ENCODE measurements at regions not wholly inside any gene's neighbourhood (a gene's known extent, or its start where the extent isn't known, plus 50 kb on each side); places are given as distances from the start of the nearest gene placed in this dataset.
"Not testable (repeated sequence)": the region's sequence is repeated elsewhere in the genome, so short reads cannot be mapped to it uniquely, and the experiment has no call there.

DNA sequence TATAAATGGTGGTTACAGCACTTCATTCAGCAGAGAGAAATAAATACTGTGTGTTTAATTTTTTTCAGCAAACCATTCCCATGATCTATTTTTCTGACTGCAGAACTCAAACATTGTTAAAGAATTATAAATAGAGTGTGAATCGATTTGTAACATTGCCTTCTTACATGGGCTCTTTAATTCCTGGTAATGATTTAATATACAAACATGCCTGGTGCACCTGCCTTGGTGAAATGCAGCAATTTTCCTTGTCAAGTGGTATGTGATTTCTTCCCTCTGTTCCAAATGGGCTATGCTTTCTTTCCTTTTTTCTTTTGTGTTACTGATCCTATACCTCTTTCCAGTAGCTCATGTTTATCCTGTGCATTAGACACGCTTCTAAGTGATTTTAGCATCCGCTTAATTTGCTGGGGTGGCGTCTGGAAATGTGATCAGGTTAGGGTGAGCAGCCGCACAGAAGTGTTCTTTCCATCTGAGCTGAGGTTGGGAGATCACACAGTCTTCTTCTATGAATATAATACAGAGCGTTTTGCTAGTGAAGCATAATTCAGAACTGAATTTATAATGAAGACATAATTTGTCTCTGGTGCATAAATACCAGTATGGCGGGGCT, 94.3 kb upstream of the ITGB1 start:
- ChIA-PET CTCF (no interaction called here), POLR2A (ENCODE audit: low non-redundant PET) (no interaction called here)
- DNase-seq (ENCODE audit: low spot score): no peak
- Histone ChIP-seq H3K9me3 (ENCODE audit: low read depth, low read length, poor library complexity, severe bottlenecking) (no peaks in the 10 kb centered on the region), H3K27ac (ENCODE audit: low read depth, low read length, poor library complexity, severe bottlenecking) (no peak overlapping the region), H3K4me1 (ENCODE audit: insufficient read depth, low read length, poor library complexity, severe bottlenecking) (no peaks in the 10 kb centered on the region), H3K36me3 (ENCODE audit: insufficient read depth, low read length, poor library complexity, severe bottlenecking) (no peaks in the 10 kb centered on the region), H3K4me3 (ENCODE audit: low read depth, low read length, poor library complexity, severe bottlenecking) (no peak overlapping the region), H3K27me3 (replicated peaks; ENCODE audit: insufficient read depth, low read depth, low read length, poor library complexity) (no peaks in the 10 kb centered on the region)
- no TSS peak for BruUV-seq (replicated peaks)
- TF ChIP-seq EZH2 (IDR thresholded peaks at IDR 0.05; ENCODE audit: borderline replicate concordance, low read depth, low read length, poor library complexity, severe bottlenecking): no peak
- TF ChIP-seq, protein P1, sequence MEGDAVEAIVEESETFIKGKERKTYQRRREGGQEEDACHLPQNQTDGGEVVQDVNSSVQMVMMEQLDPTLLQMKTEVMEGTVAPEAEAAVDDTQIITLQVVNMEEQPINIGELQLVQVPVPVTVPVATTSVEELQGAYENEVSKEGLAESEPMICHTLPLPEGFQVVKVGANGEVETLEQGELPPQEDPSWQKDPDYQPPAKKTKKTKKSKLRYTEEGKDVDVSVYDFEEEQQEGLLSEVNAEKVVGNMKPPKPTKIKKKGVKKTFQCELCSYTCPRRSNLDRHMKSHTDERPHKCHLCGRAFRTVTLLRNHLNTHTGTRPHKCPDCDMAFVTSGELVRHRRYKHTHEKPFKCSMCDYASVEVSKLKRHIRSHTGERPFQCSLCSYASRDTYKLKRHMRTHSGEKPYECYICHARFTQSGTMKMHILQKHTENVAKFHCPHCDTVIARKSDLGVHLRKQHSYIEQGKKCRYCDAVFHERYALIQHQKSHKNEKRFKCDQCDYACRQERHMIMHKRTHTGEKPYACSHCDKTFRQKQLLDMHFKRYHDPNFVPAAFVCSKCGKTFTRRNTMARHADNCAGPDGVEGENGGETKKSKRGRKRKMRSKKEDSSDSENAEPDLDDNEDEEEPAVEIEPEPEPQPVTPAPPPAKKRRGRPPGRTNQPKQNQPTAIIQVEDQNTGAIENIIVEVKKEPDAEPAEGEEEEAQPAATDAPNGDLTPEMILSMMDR (conservative IDR thresholded peaks at IDR 0.05; ENCODE audit: low read depth, low read length): no peak
- intact Hi-C loops (cut with micrococcal nuclease; ENCODE audit: unreplicated experiment): no loop called here

DNA sequence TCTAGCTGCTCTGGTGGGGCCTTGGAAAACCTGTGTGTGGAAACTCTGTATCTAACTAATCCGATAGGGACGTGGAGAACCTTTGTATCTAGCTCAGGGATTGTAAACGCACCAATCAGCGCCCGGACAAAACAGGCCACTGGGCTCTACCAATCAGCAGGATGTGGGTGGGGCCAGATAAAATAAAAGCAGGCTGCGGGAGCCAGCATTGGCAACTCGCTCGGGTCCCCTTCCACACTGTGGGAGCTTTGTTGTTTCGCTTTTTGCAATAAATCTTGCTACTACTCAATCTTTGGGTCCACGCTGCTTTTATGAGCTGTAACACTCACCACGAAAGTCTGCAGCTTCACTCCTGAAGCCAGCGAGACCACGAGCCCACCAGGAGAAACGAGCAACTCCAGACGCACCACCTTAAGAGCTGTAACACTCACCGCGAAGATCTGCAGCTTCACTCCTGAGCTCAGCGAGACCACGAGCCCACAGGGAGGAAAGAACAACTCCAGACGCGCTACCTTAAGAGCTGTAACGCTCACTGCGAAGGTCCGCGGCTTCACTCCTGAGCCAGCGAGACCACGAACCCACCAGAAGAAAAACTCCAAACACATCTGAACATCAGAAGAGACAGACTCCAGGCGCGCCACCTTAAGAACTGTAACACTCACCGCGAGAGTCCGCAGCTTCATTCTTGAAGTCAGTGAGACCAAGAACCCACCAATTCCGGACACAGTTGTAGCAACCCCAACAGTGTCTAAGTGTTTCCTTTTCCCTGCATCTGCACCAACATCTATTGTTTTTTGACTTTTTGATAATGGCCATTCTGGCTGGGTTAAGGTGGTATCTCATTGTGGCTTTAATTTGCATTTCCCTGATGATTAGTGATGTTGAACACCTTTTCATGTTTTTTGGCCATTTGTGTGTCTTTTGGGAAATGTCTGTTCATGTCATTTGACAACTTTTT, 92.2 kb upstream of the ITGB1 start:
- intact Hi-C loops (cut with micrococcal nuclease; ENCODE audit: unreplicated experiment); CTCF ChIA-PET; H3K4me1 ChIP-seq (ENCODE audit: insufficient read depth, low read length, poor library complexity, severe bottlenecking); DNase-seq (ENCODE audit: low spot score); H3K9me3 ChIP-seq (ENCODE audit: low read depth, low read length, poor library complexity, severe bottlenecking); H3K27ac ChIP-seq (ENCODE audit: low read depth, low read length, poor library complexity, severe bottlenecking); H3K36me3 ChIP-seq (ENCODE audit: insufficient read depth, low read length, poor library complexity, severe bottlenecking); H3K27me3 ChIP-seq (replicated peaks; ENCODE audit: insufficient read depth, low read depth, low read length, poor library complexity): not testable (repeated sequence)
- H3K4me3 ChIP-seq (ENCODE audit: low read depth, low read length, poor library complexity, severe bottlenecking): peak overlapping the region; percentile 24
- TSS peak; percentile 72 for BruUV-seq (replicated peaks)
- POLR2A ChIA-PET (ENCODE audit: low non-redundant PET): interaction anchor here (0.5 kb wide), 1 partner anchor 571 kb away, joined by 3 read pairs; no protein-coding TSS in a partner anchor

DNA sequence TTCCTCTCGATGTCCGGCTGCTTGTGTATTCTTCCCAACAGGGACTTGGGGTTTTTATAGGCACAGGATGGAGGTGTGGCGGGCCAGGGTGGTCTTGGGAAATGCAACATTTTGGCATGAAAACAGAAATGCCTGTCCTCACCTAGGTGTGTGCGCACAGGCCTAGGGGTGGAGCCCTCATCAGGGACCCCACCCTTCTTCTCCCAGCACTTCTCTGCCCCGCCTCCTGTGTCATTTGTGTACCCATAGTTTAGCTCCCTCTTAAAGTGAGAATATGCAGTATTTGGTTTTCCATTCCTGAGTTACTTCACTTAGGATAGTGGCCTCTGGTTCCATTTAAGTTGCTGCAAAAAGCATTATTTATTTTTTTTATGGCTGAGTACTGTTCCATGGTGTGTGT, 90.2 kb upstream of the ITGB1 start:
- no peaks in the 10 kb centered on the region for H3K9me3 ChIP-seq (ENCODE audit: low read depth, low read length, poor library complexity, severe bottlenecking)
- no peaks in the 10 kb centered on the region for H3K36me3 ChIP-seq (ENCODE audit: insufficient read depth, low read length, poor library complexity, severe bottlenecking)
- ChIA-PET POLR2A (ENCODE audit: low non-redundant PET) (no interaction called here), CTCF (no interaction called here)
- H3K27ac ChIP-seq (ENCODE audit: low read depth, low read length, poor library complexity, severe bottlenecking): no peak overlapping the region
- no peak for TF ChIP-seq EZH2 (IDR thresholded peaks at IDR 0.05; ENCODE audit: borderline replicate concordance, low read depth, low read length, poor library complexity, severe bottlenecking)
- no peak overlapping the region for H3K4me3 ChIP-seq (ENCODE audit: low read depth, low read length, poor library complexity, severe bottlenecking)
- no peak for DNase-seq (ENCODE audit: low spot score)
- no peaks in the 10 kb centered on the region for H3K27me3 ChIP-seq (replicated peaks; ENCODE audit: insufficient read depth, low read depth, low read length, poor library complexity)
- no TSS peak for BruUV-seq (replicated peaks)
- H3K4me1 ChIP-seq (ENCODE audit: insufficient read depth, low read length, poor library complexity, severe bottlenecking): no peaks in the 10 kb centered on the region
- intact Hi-C loops (cut with micrococcal nuclease; ENCODE audit: unreplicated experiment): no loop called here

DNA sequence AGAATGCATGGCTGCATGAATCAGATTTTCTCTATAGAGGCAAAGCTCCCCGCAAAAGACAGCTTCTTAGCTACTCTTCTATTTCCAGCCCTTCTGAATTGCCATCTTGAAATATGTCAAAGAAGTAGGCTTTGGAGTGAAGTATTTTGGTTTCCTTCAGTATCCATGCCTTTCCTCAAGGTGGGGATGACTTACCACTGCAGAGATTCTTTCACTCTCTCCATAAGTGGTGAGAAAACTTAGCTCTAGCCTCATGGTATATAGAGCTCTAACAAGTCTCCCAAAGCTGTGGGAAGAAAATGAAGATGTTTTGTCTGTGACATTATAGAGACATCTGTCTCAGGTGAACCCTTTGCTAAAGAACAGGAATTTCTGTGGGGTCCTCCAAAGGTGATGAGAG, 89.6 kb upstream of the ITGB1 start:
- Histone ChIP-seq H3K27me3 (replicated peaks; ENCODE audit: insufficient read depth, low read depth, low read length, poor library complexity) (no peaks in the 10 kb centered on the region), H3K36me3 (ENCODE audit: insufficient read depth, low read length, poor library complexity, severe bottlenecking) (no peaks in the 10 kb centered on the region), H3K27ac (ENCODE audit: low read depth, low read length, poor library complexity, severe bottlenecking) (no peak overlapping the region), H3K4me3 (ENCODE audit: low read depth, low read length, poor library complexity, severe bottlenecking) (no peak overlapping the region), H3K4me1 (ENCODE audit: insufficient read depth, low read length, poor library complexity, severe bottlenecking) (no peaks in the 10 kb centered on the region), H3K9me3 (ENCODE audit: low read depth, low read length, poor library complexity, severe bottlenecking) (no peaks in the 10 kb centered on the region)
- no TSS peak for BruUV-seq (replicated peaks)
- intact Hi-C loops (cut with micrococcal nuclease; ENCODE audit: unreplicated experiment): no loop called here
- TF ChIP-seq, protein P1 (conservative IDR thresholded peaks at IDR 0.05; ENCODE audit: low read depth, low read length): no peak
- TF ChIP-seq EZH2 (IDR thresholded peaks at IDR 0.05; ENCODE audit: borderline replicate concordance, low read depth, low read length, poor library complexity, severe bottlenecking): no peak
- CTCF ChIA-PET: no interaction called here
- POLR2A ChIA-PET (ENCODE audit: low non-redundant PET): no interaction called here
- no peak for DNase-seq (ENCODE audit: low spot score)
